SK-N-SH treated with all-trans-retinoic acid at 6 μM for 48 hours (cell line): ENCODE measurements at regions not wholly inside any gene's neighbourhood (a gene's known extent, or its start where the extent isn't known, plus 50 kb on each side); places are given as distances from the start of the nearest gene placed in this dataset.

Experiments used
- ATAC-seq: fragments of 200-7000 bp; cut with Tn5 transposase; 3 replicates; pipeline ENCODE4 v1.9.1; 2020; ENCODE audit warnings: mild to moderate bottlenecking, moderate library complexity
- ARNTL ChIP-seq: fragments of 450-650 bp; formaldehyde crosslinking; IDR thresholded peaks from 2 replicates; pipeline ENCODE4 v1.5.0; 2020; ENCODE audit warnings: low read depth, mild to moderate bottlenecking, moderate library complexity, borderline replicate concordance
- CREB5 ChIP-seq: fragments of 250-450 bp; sonication (Bioruptor Pico); IDR thresholded peaks from 2 replicates; pipeline ENCODE4 v1.5.1; 2020; ENCODE audit warnings: low read depth, mild to moderate bottlenecking, moderate library complexity
- CSDC2 ChIP-seq: fragments of 250-450 bp; sonication (Bioruptor Pico); IDR thresholded peaks from 2 replicates; pipeline ENCODE4 v1.5.0; 2020; ENCODE audit warnings: mild to moderate bottlenecking, moderate library complexity
- ESRRG ChIP-seq: fragments of 250-450 bp; sonication (Bioruptor Pico); IDR thresholded peaks from 2 replicates; pipeline ENCODE4 v1.6.1; 2021; ENCODE audit warnings: mild to moderate bottlenecking
- GLIS3 ChIP-seq: fragments of 250-450 bp; sonication (Bioruptor Pico); IDR thresholded peaks from 2 replicates; pipeline ENCODE4 v1.5.0; 2020; ENCODE audit warnings: mild to moderate bottlenecking, moderate library complexity
- ISL1 ChIP-seq: fragments of 250-450 bp; sonication (Bioruptor Pico); IDR thresholded peaks from 2 replicates; pipeline ENCODE4 v2.1.2; 2022; ENCODE audit warnings: mild to moderate bottlenecking, moderate library complexity
- OSR1 ChIP-seq: fragments of 250-450 bp; sonication (Bioruptor Pico); IDR thresholded peaks from 2 replicates; pipeline ENCODE4 v1.8.0; 2022; ENCODE audit warnings: moderate library complexity, mild to moderate bottlenecking, inconsistent platforms
- PPARA ChIP-seq: fragments of 250-450 bp; sonication (Bioruptor Pico); IDR thresholded peaks from 2 replicates; pipeline ENCODE4 v1.5.0; 2020; ENCODE audit warnings: mild to moderate bottlenecking, borderline replicate concordance
- RARB ChIP-seq: fragments of 250-450 bp; sonication (Bioruptor Pico); IDR thresholded peaks from 2 replicates; pipeline ENCODE4 v1.8.0; 2021; ENCODE audit warnings: mild to moderate bottlenecking, moderate library complexity
- SNAI2 ChIP-seq: fragments of 250-450 bp; sonication (Bioruptor Pico); IDR thresholded peaks from 2 replicates; pipeline ENCODE4 v1.5.0; 2020; ENCODE audit warnings: mild to moderate bottlenecking, moderate library complexity
- TCF4 ChIP-seq: fragments of 250-450 bp; sonication (Bioruptor Pico); IDR thresholded peaks from 2 replicates; pipeline ENCODE4 v1.8.0; 2021; ENCODE audit warnings: mild to moderate bottlenecking, moderate library complexity, borderline replicate concordance
- TOX ChIP-seq: fragments of 250-450 bp; sonication (Bioruptor Pico); IDR thresholded peaks from 2 replicates; pipeline ENCODE4 v1.8.0; 2021; ENCODE audit warnings: mild to moderate bottlenecking, moderate library complexity, borderline replicate concordance
- TSHZ2 ChIP-seq: fragments of 250-450 bp; sonication (Bioruptor Pico); IDR thresholded peaks from 2 replicates; pipeline ENCODE4 v1.5.0; 2020; ENCODE audit warnings: mild to moderate bottlenecking, moderate library complexity
- ZC3H10 ChIP-seq: fragments of 250-450 bp; sonication (Bioruptor Pico); IDR thresholded peaks from 2 replicates; pipeline ENCODE4 v1.5.1; 2021; ENCODE audit warnings: mild to moderate bottlenecking, moderate library complexity
- ZFP3 ChIP-seq: fragments of 250-450 bp; sonication (Bioruptor Pico); IDR thresholded peaks from 2 replicates; pipeline ENCODE4 v1.5.0; 2020; ENCODE audit warnings: mild to moderate bottlenecking, moderate library complexity
- ZFP30 ChIP-seq: fragments of 450-650 bp; formaldehyde crosslinking; IDR thresholded peaks from 2 replicates; pipeline ENCODE4 v1.5.0; 2022; ENCODE audit warnings: mild to moderate bottlenecking, moderate library complexity
- ZNF565 ChIP-seq: fragments of 450-650 bp; formaldehyde crosslinking; conservative IDR thresholded peaks from 2 replicates; pipeline ENCODE4 v1.5.0; 2020; ENCODE audit warnings: low read depth, mild to moderate bottlenecking, moderate library complexity
- ZNF70 ChIP-seq: fragments of 450-650 bp; formaldehyde crosslinking; IDR thresholded peaks from 2 replicates; pipeline ENCODE4 v1.5.0; 2020; ENCODE audit warnings: mild to moderate bottlenecking, moderate library complexity
- ZNF8 ChIP-seq: fragments of 450-650 bp; formaldehyde crosslinking; IDR thresholded peaks from 2 replicates; pipeline ENCODE4 v1.5.0; 2020; ENCODE audit warnings: mild to moderate bottlenecking, moderate library complexity
- TF ChIP-seq, protein P1 (sequence below): fragments of 250-450 bp; sonication (Bioruptor Pico); IDR thresholded peaks from 2 replicates; pipeline ENCODE4 v1.8.0; 2020; ENCODE audit warnings: mild to moderate bottlenecking, moderate library complexity, borderline replicate concordance
- TF ChIP-seq, protein P2 (sequence below): fragments of 250-450 bp; sonication (Bioruptor Pico); IDR thresholded peaks from 2 replicates; pipeline ENCODE4 v1.5.1; 2021; ENCODE audit warnings: mild to moderate bottlenecking, moderate library complexity

GRCh38 chr12:127178463-127178862, 1088.5 kb upstream of the TMEM132C start:
- no peak for ATAC-seq
- TF ChIP-seq TCF4 (CRISPR knock-in tag) (peak; percentile 25; the same call in 1 of the 2 replicates), TSHZ2 (CRISPR knock-in tag) (no peak)

- ATAC-seq = no peak
- TF ChIP-seq ARNTL (CRISPR knock-in tag) (no peak), ZNF8 (CRISPR knock-in tag) (no peak), TOX (CRISPR knock-in tag) (no peak), RARB (CRISPR knock-in tag) (no peak), SNAI2 (CRISPR knock-in tag) (no peak)
- TF ChIP-seq, protein P1, sequence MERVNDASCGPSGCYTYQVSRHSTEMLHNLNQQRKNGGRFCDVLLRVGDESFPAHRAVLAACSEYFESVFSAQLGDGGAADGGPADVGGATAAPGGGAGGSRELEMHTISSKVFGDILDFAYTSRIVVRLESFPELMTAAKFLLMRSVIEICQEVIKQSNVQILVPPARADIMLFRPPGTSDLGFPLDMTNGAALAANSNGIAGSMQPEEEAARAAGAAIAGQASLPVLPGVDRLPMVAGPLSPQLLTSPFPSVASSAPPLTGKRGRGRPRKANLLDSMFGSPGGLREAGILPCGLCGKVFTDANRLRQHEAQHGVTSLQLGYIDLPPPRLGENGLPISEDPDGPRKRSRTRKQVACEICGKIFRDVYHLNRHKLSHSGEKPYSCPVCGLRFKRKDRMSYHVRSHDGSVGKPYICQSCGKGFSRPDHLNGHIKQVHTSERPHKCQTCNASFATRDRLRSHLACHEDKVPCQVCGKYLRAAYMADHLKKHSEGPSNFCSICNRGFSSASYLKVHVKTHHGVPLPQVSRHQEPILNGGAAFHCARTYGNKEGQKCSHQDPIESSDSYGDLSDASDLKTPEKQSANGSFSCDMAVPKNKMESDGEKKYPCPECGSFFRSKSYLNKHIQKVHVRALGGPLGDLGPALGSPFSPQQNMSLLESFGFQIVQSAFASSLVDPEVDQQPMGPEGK (CRISPR knock-in tag) = no peak
These were observed 1087.8 kb upstream of the TMEM132C start for GRCh38 chr12:127179176-127179575.

DNA sequence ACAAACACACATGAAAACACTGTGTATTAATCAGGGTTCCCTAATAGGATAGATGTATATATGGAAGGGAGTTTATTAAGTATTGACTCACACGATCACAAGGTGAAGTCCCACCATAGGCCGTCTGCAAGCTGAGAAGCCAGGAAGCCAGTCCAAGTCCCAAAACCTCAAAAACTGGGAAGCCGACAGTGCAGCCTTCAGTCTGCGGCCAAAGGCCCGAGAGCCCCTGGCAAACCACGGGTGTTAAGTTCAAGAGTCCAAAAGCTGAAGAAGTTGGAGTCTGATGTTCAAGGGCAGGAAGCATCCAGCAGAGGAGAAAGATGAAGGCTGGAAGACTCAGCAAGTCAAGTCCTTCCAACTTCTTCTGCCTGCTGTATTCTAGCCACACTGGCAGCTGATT, 1085.0 kb upstream of the TMEM132C start:
- ATAC-seq = no peak
- TF ChIP-seq ISL1 (CRISPR knock-in tag) (no peak), CREB5 (CRISPR knock-in tag) (no peak), GLIS3 (CRISPR knock-in tag) (no peak), ESRRG (CRISPR knock-in tag) (no peak), PPARA (CRISPR knock-in tag) (no peak), TSHZ2 (CRISPR knock-in tag) (no peak), CSDC2 (CRISPR knock-in tag) (no peak), ZFP30 (no peak)

- ATAC-seq = no peak
- no peak for TF ChIP-seq ZFP30
- no peak for TF ChIP-seq ISL1 (CRISPR knock-in tag)
- TF ChIP-seq SNAI2 (CRISPR knock-in tag) = no peak
- no peak for TF ChIP-seq ZFP3 (CRISPR knock-in tag)
- TF ChIP-seq TCF4 (CRISPR knock-in tag) = no peak
- no peak for TF ChIP-seq CREB5 (CRISPR knock-in tag)
- TF ChIP-seq ZNF565 (CRISPR knock-in tag) = no peak
- no peak for TF ChIP-seq ZNF8 (CRISPR knock-in tag)
- TF ChIP-seq ZC3H10 = no peak
- TF ChIP-seq OSR1 (CRISPR knock-in tag) = no peak
- TF ChIP-seq RARB (CRISPR knock-in tag) = no peak
- TF ChIP-seq PPARA (CRISPR knock-in tag) = no peak
- no peak for TF ChIP-seq GLIS3 (CRISPR knock-in tag)
- no peak for TF ChIP-seq ARNTL (CRISPR knock-in tag)
- TF ChIP-seq, protein P2, sequence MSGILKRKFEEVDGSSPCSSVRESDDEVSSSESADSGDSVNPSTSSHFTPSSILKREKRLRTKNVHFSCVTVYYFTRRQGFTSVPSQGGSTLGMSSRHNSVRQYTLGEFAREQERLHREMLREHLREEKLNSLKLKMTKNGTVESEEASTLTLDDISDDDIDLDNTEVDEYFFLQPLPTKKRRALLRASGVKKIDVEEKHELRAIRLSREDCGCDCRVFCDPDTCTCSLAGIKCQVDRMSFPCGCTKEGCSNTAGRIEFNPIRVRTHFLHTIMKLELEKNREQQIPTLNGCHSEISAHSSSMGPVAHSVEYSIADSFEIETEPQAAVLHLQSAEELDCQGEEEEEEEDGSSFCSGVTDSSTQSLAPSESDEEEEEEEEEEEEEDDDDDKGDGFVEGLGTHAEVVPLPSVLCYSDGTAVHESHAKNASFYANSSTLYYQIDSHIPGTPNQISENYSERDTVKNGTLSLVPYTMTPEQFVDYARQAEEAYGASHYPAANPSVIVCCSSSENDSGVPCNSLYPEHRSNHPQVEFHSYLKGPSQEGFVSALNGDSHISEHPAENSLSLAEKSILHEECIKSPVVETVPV = no peak
- TF ChIP-seq, protein P1 (CRISPR knock-in tag) = no peak
- no peak for TF ChIP-seq ZNF70 (CRISPR knock-in tag)
These were observed 1077.0 kb upstream of the TMEM132C start for GRCh38 chr12:127189992-127190391.
